ENCODE measurements at regions not wholly inside any gene's neighbourhood (a gene's known extent, or its start where the extent isn't known, plus 50 kb on each side); places are given as distances from the start of the nearest gene placed in this dataset.

DNA sequence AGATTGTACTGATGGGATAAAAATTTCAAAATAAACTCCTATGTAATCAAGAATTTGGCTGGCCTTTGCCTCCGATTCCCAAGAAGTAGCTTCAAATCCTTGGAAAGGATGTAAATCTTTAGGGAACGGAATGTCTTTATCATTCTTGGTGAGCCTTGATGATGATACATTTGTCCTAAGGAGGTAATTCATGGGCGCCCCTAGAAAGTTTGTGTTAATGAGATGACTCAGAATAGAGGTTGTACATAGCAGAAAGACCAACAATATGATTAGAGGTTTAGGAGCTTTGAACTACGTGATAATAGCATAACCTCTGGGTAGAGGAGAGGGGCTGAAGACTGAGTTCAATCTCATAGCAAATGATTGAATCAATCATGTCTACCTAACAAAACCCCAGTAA is 248.6 kb upstream of the SLITRK3 start:
- FAIRE-seq = no peak

DNA sequence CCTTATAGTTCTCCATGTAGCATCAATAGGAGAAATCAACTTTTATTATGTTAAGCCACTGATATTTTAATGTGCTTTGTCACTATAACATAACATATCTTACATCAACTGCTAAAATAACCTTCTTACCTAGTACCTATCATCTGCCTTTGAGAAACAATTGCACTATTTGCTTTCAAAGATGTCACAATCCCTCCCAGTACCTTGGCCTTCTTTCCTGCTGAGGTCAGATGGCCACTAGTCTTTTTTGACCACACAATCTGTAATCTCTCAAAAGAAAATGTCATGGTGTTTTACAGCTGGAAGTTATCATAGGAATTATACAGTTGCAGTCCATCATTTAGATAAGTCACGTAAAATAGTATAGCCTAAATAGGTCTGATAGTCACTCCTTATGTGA is 247.5 kb upstream of the SLITRK3 start:
- FAIRE-seq = no peak

DNA sequence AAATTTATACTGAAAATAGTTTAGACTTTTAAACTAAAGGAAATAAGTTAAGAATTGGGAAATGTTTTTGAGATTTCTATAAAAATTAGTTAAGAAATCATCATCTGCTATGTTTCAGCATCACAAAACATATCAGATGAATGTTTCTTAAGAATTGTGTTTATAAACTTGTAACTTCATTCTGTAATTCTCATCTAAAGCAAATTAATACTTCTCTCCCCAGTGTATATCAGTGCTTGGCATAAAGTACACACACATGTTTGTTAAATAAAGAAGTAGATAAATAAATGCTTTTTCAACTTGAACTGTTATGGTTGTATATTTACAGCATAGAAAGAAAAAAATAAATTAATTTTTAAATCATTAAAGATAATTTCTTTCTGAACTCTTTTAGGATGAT is 245.9 kb upstream of the SLITRK3 start:
- FAIRE-seq = peak; percentile 63

DNA sequence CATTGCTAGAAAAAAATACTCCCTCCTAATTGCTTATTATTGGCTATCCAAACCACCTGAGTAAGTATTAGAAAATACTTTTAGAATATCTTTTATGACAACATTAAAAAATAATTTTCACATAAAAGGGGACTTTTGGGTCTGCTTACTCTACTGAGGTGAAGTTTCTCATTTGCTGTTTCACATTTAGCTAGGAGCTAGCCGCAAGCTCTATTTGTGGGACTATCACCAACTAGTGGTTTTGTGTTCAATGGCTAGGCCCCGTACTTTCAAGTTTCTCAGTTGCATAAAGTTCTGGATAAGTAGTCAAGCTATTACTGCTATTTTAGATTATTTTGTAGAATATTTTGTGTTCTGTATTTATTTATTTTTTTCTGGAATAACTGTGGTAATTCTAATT is 244.2 kb upstream of the SLITRK3 start:
- FAIRE-seq = no peak

- no peak for FAIRE-seq
Measured at GRCh38 chr3:165439765-165440164, 243.6 kb upstream of the SLITRK3 start.

DNA sequence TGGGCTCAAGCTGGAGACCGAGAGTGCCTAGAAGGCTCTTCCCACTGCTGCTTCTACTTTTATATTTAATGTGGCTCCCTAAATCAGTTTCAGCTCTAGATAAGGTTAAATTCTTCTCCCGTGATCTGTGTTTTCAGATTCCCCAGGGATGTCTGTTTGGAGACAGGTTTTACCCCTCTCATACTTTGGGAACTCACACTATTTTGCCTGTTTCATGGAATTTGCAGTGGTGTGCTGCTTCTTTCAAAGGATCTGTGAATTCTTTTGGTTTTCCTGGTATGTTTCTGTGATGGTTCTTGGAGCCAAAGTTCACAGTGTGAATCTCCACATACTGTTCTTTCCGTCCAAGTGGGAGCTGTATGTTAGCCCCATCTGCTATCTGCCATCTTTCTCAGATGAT is 238.3 kb upstream of the SLITRK3 start:
- FAIRE-seq = no peak

DNA sequence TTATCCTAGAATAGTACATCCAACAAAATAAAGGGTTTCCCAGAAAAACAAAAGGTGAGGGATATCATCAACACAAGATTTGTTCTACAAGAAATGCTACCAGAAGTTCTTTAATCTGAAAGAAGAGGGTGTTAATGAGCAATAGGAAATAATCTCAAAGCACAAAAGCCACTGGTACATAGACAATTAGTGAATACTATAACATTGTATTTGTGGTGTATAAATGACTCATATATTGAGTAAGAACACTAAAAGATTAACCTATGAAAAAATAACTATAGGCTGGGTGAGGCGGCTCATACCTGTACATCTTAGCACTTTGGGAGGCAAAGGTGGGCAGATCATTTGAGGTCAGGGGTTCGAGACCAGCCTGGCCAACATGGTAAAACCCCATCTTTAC is 210.2 kb upstream of the SLITRK3 start:
- no peak for FAIRE-seq

DNA sequence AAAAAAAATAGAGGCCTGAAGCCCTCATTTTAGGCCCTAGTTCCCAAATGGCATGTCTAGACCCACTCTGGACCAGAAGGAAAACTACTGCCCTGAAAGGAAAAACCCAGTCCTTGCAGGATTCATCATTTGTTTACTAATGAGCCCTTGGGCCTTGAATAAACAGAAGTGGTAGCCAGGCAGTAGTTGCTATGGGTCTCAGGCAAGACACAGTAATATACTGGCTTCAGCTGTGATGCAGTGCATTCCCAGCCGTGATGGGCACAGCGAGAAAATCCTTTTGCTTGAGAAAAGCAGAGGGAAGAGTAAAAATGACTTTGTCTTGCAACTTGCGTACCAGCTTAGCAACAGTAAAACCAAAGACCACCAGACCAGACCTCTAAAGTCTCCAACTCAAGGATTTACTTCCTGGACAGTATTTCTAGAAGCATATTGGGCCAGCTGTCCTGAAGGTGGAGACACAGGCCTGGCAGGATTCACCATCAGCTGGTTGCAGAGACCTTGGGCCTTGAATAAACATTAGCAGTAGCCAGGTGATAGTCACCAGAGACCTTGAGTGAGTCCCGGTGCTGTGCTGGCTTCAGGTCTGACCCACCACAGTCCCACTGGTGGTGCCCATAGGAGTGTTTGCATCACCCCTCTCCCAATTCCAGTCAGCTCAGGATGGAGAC is 208.3 kb upstream of the SLITRK3 start:
- no peak for FAIRE-seq

DNA sequence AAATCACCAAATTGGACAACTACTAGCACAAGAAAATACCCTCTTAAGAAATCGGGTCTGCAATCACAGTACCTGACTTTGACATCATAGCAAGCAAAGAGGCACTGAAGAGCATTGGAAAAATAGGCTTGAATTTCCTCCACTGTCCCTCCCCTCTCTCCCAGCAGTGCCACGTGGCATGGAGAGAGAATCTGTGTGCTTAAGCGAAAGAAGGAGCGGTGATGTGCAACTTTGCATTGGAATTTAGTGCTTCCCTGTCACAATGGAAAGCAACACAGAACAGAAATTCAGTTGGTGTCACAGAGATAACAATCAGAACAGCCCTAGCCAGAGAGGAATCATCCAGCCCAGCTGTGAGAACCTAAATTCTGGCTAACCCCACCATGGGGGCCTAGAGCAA is 207.5 kb upstream of the SLITRK3 start:
- no peak for FAIRE-seq

GRCh38 chr3:165395188-165395587 is 199.0 kb upstream of the SLITRK3 start:
- FAIRE-seq = no peak

DNA sequence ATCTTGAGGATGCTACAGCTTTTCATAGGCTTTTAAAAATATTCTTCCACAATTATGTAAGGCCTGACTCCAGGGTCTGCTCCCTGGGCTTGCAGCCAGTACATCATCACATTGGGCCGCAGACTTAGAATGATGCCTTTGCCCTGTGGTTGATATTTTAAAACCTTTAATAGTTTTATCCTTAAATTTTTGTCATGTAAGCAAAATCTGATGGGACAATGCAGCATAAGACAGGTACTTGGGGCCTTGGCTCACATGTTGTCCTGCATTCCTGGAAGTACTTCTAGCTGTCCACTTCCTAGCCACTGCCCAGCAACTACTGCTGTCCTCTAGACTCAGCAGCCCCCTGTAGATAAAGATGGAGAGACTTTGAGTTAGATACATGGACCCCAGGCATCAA is 197.3 kb upstream of the SLITRK3 start:
- FAIRE-seq = no peak

DNA sequence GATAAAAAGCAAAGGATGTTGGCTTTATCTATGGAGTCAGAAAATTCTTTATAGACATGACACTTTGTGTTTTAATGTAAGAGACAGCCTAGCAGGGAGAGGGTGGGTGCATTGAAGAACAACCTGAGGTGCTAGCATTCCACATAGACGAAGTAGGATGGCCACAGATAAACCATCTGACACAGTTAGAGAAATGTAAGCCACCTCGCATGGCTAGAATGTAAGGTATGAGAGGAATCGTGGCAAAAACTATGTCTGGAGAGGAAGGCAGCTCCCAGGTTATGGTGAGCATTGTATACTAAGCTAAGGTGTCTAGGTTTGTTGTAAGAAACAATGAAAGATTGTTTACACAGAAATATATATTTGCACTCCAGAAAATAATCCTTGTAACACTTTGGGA is 194.0 kb upstream of the SLITRK3 start:
- FAIRE-seq = no peak

DNA sequence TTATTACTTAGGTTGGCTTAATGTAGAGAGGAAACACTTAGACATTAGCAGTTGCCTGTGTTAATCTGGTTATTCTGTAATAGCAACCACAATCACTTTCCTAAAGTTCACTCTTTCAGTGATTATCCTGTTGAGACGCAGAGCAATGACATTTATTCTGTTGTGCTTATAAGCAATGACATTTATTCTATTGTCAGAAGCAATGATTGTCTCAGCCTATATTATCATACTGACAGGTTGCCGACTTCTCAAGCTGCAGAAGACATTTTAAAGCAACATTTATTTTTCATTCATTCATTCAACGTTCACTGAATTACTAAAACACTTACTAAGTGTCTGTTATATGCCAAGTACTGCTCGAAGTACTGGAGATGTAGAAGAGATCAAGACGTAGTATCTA is 193.5 kb upstream of the SLITRK3 start:
- FAIRE-seq = no peak

DNA sequence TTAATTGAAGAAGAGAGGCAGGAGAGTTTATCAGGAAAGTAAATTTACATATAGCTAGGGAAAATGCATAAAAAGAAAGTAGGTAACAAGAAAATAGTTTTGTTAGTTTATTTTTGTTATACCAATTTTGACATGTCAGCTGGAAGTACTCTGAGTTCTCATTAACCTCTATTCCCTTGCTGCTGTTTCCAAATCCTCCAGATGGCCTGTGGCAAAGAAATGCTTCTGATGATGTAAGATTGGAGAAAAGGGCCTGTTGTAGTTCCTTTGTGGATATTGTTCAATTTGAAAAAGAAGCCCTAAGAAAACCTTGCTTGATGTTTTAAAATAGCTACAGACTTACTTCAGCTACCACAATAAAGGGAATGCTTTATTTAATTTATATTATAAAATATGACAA is 192.9 kb upstream of the SLITRK3 start:
- no peak for FAIRE-seq

GRCh38 chr3:165383381-165383780 is 187.2 kb upstream of the SLITRK3 start:
- FAIRE-seq = no peak

DNA sequence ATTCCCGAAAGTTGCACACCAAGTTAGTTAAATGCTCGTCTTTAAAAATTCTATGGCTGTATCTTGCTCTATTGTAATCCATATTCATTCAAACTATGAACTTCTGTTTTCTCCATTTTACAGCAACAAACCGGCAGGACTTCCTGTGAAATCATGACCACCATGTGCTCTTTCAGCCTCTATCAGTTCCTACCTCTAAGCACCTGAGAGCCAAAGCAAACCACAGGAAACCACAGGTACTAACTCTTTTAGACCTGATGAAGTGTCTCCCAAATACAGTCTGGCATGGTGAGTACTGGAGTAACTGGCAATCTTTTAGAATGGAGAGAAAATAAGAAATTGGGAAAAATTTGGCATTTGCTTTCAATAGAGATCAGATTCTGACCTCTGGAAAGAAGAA is 186.5 kb upstream of the SLITRK3 start:
- FAIRE-seq = no peak

- FAIRE-seq = no peak
Measured at GRCh38 chr3:165378761-165379160, 182.6 kb upstream of the SLITRK3 start.

DNA sequence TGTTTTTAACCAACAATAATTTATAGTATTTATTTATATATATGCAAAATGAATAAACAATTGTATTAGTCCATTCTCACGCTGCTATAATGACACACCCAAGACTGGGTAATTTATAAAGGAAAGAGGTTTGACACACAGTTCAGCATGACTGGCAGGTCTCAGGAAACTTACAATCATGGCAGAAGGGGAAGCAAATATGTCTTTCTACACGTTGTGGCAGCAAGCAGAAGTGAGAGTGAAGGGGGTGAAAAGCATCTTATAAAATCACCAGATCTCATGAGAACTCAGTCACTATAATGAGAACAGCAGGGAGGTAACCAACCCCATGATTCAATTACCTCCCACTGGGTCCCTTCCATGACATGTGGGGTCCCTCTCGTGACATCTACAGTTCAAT is 162.8 kb upstream of the SLITRK3 start:
- no peak for FAIRE-seq

DNA sequence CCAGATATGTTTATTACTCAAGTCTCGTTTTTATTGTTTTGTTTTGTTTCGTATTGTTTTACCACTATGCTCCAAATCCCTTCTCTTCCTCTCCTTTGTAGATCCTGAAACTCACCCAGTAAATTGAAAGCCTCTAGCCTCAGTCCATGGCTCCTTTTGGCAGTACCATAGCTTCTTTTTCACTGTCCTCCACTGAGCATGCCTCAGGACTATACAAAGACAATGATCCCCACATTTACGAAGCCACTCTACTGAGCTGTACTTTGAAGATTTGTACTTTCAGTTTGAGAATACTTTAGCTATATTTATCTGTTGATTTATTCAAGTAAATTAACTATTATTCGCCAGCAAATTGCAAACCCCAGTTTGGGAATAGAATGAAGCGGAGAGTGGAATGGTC is 159.1 kb upstream of the SLITRK3 start:
- no peak for FAIRE-seq

DNA sequence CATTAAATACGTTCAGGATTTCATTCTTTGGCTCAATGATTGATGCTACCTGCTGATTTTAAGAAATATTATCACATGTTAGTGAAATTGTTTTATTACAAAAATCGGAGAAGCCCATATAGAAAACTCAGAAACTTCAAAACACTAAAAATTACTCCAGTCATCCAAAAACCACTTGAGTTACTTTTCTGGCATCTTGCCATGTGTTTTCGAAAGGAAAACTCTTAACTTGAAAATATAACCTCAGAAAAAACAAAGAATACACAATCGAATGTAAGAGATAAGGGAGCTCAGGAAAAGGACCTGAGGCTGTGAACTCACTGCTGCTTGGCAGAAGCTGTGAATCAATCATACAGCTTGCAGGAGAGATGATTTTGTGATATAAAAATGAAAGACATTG is 151.3 kb upstream of the SLITRK3 start:
- no peak for FAIRE-seq

- no peak for FAIRE-seq
Measured at GRCh38 chr3:165346503-165346902, 150.3 kb upstream of the SLITRK3 start.

- no peak for FAIRE-seq
Measured at GRCh38 chr3:165343185-165343584, 147.0 kb upstream of the SLITRK3 start.

DNA sequence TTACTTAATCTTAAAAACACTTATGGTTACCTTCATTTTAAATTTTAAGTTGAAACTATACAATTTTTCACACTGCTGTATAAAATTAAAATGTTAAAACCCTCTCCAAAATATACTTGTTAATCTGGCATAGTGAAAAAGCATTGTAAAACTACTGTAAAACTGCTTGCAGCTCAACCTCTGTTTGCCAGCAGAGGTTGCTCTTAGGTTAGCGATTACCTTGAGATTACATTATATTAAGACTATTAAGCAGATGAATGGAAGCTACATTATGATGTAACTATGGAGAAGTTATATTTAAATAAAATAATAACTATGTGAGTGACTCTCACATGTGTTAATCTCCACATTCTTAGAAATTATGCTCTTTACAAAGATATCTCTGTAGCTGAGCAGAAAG is 143.6 kb upstream of the SLITRK3 start:
- FAIRE-seq = peak; percentile 74

DNA sequence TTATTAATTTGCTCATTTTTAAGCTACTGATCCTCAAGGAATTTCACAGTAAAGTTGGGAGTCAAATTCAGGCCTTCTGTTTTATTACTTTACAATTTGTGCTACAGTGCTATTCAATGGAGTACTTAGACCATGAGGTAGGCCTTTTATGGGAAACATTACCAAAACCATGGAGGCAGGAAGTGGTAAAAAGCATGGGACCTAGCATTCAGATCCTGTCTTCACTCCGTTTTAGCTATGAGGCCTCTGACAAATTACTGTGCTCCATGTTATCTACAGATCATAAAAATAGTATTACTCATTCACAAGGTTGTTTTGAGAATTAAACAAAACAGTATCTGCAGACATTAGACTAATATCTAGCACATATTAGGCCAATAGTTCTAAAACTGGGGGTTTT is 140.6 kb upstream of the SLITRK3 start:
- FAIRE-seq = no peak
